T47D (cell line): ENCODE measurements at regions not wholly inside any gene's neighbourhood (a gene's known extent, or its start where the extent isn't known, plus 50 kb on each side); places are given as distances from the start of the nearest gene placed in this dataset.

Source experiments
- DNase-seq, 2 experiments: peaks; one replicate each; pipeline versions ENCODE4 v3.0.0 to v3.0.0-alpha.2; 2011 to 2012; ENCODE audit warnings: low read depth in 1 of 2, low spot score in 1 of 2
- JUND ChIP-seq: IDR thresholded peaks from 2 replicates; pipeline ENCODE4 v1.6.1; 2012; ENCODE audit warnings: low read depth
- in situ Hi-C: cut with HindIII; loops from 2 replicates; pipeline ENCODE4 v1.10.0; 2016; ENCODE audit warnings: low sequenced_read_pairs, low pct_unique_long_range_greater_than_20kb

DNA sequence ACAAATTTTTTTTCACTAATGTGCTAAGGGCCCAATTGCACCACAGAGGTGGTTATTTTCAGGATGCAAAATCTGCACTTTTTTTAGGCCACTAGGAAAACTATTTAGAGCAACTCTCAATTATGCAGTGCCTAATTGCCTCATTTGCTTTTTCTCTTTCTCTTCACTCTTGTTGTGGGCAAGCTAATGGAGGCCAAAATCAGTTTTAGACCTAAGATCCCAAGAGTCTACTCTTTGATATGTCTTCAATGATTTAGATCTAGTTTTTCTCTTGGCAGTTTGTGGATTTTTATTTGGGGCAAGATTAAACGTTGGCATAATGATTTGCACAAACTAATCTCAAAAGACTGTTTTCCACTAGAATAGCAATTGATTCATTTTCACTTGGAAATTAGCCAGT is 1996.9 kb downstream of the LRRC4C start:
- TF ChIP-seq JUND, result no peak
- in situ Hi-C loops, result no loop called here
- DNase-seq, result no peak

DNA sequence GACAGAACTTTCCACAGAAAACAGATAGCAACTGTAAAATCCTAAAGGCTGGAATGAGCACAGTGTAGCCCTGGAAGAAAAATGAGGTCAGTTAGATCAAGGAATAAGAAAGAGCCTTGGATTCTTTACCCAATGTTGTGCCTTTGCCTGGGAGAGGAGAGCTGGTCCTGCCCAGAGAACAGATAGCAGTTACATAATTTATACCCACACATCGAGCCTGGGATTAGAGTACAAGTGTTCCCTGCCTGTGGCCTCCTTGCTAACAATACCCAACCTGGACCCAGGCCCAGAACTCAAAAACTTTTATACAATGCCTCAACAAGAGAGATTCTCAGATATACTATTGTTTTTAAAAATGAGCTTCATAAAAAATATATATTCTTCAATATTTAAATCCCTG is 1998.4 kb downstream of the LRRC4C start:
- in situ Hi-C loops, result no loop called here
- no peak for DNase-seq
- no peak for TF ChIP-seq JUND

DNA sequence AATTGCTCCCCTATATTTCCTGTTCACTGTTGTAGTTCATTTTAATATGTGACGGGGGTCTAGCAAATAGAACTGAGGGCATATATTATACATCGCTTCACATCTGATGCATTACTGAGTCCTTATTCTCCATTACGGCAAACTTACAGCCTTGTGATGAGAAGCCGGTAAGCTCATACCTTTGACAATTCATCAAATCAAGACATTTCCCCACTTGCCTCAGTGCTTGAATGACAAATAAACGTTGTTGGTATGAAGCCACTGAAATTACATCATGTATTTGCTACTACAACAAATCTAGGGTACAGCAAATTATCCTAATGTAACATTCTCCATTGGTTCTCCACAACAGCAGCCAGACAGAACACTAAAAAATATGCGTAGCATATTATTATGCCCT is 1999.8 kb downstream of the LRRC4C start:
- DNase-seq, result no peak
- TF ChIP-seq JUND, result no peak
- in situ Hi-C loops, result no loop called here

DNA sequence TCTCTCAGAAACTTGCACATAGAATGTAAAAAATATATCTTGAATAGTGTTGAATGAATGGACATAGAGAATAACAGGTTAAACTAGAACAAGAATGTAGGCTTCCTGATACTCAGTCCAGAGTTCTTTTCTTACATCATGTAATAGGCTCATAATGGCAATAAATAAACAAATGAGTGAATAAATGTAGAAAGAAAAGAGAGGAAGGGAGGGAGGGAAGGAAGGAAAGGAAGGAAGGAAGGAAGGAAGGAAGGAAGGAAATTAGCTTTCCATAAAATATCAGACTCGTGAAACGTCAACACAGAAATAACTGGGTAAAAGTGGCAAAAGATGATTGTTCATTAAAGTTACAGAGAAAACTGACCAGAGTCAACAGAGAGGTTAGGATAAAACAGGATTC is 2001.0 kb downstream of the LRRC4C start:
- no peak for TF ChIP-seq JUND
- in situ Hi-C loops, result no loop called here
- DNase-seq, result no peak

DNA sequence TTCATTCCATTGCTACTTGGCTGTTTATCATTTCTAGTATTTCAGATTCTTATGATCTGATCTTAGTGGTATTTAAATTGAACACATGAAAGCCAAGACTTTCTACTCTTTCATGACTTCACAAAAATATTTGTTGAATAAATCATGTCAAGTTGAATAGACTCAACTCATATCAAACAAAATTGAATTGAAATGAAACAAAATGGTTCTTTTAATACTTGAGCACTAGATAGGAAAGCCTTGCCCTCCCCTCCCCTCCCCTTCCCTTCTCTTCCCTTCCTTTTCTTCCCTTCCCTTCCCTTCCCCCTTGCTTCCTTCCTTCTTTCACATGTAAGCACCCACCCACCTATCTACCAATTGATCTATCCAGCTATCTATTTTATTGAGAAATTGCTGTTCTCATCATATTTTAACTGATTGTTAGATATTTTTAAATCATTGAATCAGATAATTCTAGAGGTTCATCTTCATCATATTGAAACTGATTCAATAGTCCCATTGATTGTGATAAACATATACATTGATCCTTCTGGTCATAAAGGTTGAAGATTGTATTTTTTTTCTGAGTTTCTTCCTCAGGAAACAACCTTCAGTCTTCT is 2015.9 kb downstream of the LRRC4C start:
- no peak for DNase-seq
- in situ Hi-C loops, result no loop called here
- TF ChIP-seq JUND, result no peak

DNA sequence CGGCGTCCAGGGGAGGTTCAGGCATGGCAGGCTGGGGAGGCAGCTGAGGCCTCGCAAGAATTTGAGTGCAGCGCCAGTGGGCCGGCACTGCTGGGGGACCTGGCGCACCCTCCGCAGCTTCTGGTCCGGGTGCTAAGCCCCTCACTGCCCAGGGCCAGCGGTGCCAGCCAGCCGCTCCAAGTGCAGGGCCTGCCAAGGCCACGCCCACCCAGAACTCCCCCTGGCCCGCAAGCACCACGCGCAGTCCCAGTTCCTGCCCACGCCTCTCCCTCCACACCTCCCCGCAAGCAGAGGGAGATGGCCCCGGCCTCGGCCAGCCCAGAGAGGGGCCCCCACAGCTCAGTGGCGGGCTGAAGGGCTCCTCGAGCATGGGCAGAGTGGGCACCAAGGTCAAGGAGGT is 2017.3 kb downstream of the LRRC4C start:
- in situ Hi-C loops, result no loop called here
- no peak for TF ChIP-seq JUND
- DNase-seq, result no peak

DNA sequence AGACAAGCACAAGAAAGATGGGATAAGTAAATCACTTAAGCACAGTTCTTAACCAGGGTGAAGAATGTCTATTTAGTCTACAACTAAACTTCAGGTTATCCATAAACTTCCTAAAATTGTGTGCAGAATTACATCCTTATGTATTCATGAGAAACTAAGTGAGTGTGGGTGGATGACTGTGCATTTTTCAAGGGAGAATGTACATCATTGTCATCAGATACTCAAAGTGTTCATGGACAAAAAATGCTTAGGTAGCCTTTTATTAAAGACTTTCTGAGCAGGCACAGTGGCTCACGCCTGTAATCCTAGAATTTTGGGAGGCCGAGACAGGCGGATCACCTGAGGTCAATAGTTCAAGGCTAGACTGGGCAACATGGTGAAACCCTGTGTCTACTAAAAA is 2023.8 kb downstream of the LRRC4C start:
- in situ Hi-C loops, result no loop called here
- DNase-seq, result no peak
- TF ChIP-seq JUND, result no peak

DNA sequence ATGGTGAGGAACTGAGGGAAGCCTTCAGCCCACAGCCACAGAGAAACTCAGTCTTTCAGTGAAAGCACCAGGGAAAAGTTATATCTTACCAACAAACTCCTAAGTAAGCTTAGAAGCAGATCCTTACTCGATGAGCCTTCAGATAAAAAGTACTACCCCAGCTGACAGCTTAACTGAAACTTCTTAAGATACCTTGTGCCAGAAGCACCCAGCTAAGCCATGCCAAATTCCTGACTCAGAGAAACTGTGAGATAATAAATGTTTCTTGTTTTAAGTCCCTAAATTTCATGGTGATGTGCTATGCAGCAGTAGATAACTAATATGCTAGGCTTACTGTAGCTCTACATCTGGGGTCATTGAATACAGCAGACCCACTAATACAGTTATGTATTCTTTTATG is 2025.0 kb downstream of the LRRC4C start:
- TF ChIP-seq JUND, result no peak
- no peak for DNase-seq
- in situ Hi-C loops, result no loop called here

DNA sequence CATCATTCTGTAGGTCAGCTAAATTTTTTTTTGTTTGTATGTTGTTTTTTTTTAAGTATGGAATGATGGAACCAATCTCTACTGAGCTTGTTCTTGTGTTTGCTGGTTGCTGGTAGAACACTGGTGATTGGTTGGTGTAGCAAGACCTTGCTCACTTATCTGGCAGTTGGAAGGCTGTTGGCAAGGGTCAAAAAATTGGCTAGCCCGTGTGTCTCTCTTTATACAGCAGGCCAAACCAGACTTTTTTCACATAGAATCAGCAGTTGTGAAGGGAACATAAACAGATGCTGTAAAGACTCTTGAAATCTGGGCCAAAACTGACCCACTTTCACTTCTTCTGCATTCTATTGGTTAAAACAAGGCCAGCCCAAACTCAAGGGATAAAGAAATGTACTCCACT is 2026.5 kb downstream of the LRRC4C start:
- TF ChIP-seq JUND, result no peak

DNA sequence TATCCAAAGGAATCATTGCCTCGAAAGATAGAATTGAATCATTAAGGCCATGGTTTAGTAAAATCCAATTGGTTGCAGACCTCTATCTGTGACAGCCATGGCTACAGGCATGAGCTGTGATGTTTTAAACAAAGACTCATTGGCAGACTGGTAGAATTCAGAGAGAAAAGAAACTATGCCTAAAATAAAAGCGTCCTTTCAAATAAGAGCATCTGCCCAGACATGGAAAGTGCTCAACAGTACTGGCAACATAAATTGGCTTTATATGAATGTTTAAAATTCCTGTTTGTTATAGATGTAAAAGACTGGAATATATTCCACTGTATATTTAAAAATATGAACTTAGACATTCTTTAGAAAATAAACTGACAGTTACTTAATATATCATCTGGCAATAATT is 2034.2 kb downstream of the LRRC4C start:
- no peak for TF ChIP-seq JUND
- in situ Hi-C loops, result no loop called here

More for the DNA sequence above, 2026.5 kb downstream of the LRRC4C start:
- in situ Hi-C loops, result no loop called here
- DNase-seq, result no peak

DNA sequence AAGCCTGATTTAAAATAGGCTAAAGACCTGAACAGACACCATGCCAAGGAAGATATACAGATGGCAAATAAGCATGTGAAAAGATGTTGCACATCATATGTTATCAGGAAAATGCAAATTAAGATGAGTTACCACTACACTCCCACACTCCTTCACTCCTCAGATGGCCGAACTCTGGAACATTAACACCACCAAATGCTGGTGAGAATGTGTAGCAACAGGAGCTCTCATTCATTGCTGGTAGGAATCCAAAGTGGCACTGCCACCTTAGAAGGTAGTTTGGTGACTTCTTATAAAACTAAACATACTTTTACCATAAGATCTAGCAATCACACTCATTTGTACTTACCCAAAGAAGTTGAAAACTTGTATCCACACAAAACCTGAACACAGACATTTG is 2047.3 kb downstream of the LRRC4C start:
- no peak for DNase-seq
- no peak for TF ChIP-seq JUND
- in situ Hi-C loops, result no loop called here

More for the DNA sequence above, 2034.2 kb downstream of the LRRC4C start:
- no peak for DNase-seq

DNA sequence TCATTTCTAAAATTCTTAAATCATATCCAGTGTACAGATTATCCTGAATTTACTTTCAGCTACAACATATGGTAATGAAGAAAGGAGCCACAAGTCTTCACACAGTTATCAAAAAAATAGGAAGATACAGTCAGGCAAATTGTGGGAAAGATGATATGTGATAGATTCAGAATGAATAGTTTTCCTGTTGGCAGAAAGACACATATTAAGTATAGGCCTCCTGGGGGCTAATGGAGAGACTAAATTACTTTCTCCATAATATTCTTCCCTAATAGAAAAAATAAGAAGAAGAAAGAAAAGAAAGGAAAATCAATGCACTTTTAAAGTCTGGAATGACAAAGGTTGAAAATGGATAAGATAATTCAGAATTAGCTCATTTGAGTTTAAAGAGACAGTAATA is 2073.5 kb downstream of the LRRC4C start:
- DNase-seq, result no peak
- no peak for TF ChIP-seq JUND
- in situ Hi-C loops, result no loop called here

DNA sequence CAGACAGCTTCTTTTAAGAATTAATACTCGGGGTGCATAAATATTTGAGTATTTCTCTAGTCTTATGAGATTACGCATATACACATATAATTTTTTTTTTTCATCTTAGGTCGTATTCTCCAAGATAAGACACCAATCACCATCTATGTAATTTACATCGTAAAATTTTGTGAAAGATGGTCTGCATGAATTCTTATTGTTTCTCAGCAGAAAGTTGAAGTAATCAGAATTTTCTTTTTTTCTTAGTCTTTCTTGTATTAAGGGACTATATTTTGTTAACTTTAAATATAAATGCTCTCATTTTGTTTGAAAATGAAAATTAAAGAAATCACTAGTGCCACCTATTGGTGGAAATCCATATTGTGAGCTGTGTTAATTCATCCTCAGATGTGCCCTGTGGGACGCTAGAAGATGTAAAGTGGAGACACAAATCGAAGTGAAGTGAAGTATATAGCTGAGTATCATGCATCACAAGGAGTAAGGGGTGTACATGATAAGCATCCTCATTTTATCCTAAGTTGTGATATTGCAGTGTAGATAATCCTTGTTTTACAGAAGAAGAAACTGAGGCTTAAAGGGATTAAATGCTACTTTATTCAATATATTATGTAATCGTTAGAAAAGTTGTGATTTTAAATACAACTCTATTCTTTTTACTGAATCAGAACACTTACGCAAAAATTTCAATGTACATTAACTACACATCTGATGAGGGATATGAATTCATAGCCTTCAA is 2084.3 kb downstream of the LRRC4C start:
- no peak for TF ChIP-seq JUND
- peak in 1 of 2 experiments; percentile 64 for DNase-seq
- in situ Hi-C loops, result no loop called here

DNA sequence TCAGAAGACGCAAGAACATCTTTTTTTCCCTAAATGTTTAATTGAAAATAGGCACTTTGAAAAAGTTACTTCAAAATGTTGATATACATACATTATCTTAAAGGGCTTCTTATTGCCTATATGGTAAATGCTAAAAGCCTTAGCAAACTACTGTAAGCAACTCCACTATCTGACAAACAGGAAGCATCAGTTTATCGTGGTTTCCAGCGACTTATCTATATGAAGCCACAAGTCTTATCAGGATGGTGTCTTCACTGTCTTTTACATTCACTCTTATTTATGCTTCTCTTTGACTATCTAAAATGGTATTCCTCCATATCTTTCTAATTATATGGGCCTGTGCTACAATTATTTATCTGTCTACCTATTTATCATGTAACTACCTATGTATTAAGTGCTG is 2091.9 kb downstream of the LRRC4C start:
- in situ Hi-C loops, result no loop called here
- no peak for DNase-seq

More for the DNA sequence above, 2091.9 kb downstream of the LRRC4C start:
- no peak for TF ChIP-seq JUND
